ENCODE measurements at regions not wholly inside any gene's neighbourhood (a gene's known extent, or its start where the extent isn't known, plus 50 kb on each side); places are given as distances from the start of the nearest gene placed in this dataset.

DNA sequence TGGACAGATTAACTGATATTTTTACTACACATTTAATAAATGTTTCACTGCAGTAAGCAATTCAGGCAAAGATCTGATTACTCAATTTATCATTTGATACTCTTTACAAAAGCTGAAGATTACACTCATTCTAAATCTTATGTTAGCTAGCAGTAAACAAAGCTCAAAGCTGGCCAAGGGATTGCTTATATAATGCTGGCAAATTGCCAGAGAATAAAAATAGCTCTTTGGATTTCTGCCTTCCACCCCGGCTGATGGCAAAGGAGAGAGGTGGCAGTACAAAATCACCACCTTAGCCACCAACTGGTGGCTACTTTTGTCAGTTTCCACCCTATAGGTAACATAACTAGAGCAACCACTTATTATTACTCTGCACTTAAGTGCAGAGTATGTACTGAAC is 320.5 kb downstream of the FSIP2 start:
- DNase-seq (ENCODE audit: low read depth, low spot score): no peak

DNA sequence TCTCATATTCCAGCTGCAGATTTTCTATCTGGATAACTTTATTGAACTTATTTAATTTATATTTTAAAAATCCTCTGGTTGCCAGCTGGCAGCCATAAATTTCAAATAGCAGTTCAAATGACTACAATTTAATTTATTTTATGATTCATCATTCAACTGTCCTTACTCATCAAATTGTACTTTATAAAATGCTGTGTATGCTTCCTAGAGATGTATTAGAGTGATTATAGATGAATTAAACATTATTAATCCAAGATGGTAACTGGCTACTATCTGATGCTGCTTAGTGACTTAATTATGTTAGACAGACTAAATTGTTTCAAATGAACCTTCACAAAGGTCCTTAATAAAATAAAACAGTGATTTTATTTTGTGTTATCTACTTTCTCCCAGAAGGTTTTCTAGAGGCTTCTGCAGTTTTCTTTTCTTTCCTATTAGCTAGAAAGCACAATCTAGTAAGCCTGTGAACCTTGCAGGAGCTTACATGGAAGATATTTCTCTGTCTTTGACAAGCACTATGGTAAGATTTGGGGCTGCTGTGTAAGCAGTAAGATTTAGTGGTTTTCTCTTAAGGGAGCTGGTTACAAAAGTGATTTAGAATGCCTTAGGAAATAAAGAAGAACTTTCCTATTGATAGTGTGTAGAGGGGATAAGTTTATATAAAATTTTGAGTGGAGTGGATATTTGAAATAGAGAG is 322.3 kb downstream of the FSIP2 start:
- Histone ChIP-seq H3K4me3 (ENCODE audit: low read depth in 2 of 2, low read length in 2 of 2) (no peak overlapping the region), H3K27me3 (ENCODE audit: control insufficient read depth, insufficient read depth, low read length) (no peaks in the 10 kb centered on the region), H3K9me3 (ENCODE audit: control insufficient read depth, insufficient read depth, low read depth, low read length) (no peaks in the 10 kb centered on the region), H3K36me3 (ENCODE audit: control insufficient read depth, insufficient read depth, low read length) (no peaks in the 10 kb centered on the region), H3K27ac (ENCODE audit: low read length) (no peak overlapping the region), H3K4me1 (ENCODE audit: control insufficient read depth, insufficient read depth, low read length) (no peaks in the 10 kb centered on the region)
- no peak for DNase-seq (ENCODE audit: low read depth, low spot score)
- TF ChIP-seq, protein P1, sequence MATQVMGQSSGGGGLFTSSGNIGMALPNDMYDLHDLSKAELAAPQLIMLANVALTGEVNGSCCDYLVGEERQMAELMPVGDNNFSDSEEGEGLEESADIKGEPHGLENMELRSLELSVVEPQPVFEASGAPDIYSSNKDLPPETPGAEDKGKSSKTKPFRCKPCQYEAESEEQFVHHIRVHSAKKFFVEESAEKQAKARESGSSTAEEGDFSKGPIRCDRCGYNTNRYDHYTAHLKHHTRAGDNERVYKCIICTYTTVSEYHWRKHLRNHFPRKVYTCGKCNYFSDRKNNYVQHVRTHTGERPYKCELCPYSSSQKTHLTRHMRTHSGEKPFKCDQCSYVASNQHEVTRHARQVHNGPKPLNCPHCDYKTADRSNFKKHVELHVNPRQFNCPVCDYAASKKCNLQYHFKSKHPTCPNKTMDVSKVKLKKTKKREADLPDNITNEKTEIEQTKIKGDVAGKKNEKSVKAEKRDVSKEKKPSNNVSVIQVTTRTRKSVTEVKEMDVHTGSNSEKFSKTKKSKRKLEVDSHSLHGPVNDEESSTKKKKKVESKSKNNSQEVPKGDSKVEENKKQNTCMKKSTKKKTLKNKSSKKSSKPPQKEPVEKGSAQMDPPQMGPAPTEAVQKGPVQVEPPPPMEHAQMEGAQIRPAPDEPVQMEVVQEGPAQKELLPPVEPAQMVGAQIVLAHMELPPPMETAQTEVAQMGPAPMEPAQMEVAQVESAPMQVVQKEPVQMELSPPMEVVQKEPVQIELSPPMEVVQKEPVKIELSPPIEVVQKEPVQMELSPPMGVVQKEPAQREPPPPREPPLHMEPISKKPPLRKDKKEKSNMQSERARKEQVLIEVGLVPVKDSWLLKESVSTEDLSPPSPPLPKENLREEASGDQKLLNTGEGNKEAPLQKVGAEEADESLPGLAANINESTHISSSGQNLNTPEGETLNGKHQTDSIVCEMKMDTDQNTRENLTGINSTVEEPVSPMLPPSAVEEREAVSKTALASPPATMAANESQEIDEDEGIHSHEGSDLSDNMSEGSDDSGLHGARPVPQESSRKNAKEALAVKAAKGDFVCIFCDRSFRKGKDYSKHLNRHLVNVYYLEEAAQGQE (IDR thresholded peaks at IDR 0.05; ENCODE audit: insufficient read depth in 1 of 2, low read depth in 2 of 2, low read length in 1 of 2): no peak
- TF ChIP-seq, protein P2, sequence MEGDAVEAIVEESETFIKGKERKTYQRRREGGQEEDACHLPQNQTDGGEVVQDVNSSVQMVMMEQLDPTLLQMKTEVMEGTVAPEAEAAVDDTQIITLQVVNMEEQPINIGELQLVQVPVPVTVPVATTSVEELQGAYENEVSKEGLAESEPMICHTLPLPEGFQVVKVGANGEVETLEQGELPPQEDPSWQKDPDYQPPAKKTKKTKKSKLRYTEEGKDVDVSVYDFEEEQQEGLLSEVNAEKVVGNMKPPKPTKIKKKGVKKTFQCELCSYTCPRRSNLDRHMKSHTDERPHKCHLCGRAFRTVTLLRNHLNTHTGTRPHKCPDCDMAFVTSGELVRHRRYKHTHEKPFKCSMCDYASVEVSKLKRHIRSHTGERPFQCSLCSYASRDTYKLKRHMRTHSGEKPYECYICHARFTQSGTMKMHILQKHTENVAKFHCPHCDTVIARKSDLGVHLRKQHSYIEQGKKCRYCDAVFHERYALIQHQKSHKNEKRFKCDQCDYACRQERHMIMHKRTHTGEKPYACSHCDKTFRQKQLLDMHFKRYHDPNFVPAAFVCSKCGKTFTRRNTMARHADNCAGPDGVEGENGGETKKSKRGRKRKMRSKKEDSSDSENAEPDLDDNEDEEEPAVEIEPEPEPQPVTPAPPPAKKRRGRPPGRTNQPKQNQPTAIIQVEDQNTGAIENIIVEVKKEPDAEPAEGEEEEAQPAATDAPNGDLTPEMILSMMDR (IDR thresholded peaks at IDR 0.05): no peak
- TF ChIP-seq TCF7L2 (IDR thresholded peaks at IDR 0.05; ENCODE audit: low read depth, low read length): no peak
- TF ChIP-seq POLR2AphosphoS5 (IDR thresholded peaks at IDR 0.05; ENCODE audit: low read depth, low read length): no peak
- TF ChIP-seq SIN3A (IDR thresholded peaks at IDR 0.05; ENCODE audit: borderline replicate concordance, insufficient read depth, low read depth, low read length): no peak
- in situ Hi-C loops (cut with HindIII; ENCODE audit: low pct_unique_long_range_greater_than_20kb, low sequenced_read_pairs) (no loop called here), intact Hi-C loops (cut with micrococcal nuclease; ENCODE audit: unreplicated experiment) (no loop called here)
- BruUV-seq (replicated peaks): no TSS peak
- ChIA-PET POLR2A (no interaction called here), CTCF (no interaction called here)
- ATAC-seq: no peak

More for the DNA sequence above, 320.5 kb downstream of the FSIP2 start:
- intact Hi-C loops (cut with micrococcal nuclease; ENCODE audit: unreplicated experiment) (no loop called here), in situ Hi-C loops (cut with HindIII; ENCODE audit: low pct_unique_long_range_greater_than_20kb, low sequenced_read_pairs) (no loop called here)
- BruUV-seq (replicated peaks): no TSS peak
- no peaks in the 10 kb centered on the region for H3K36me3 ChIP-seq (ENCODE audit: control insufficient read depth, insufficient read depth, low read length)
- ChIA-PET POLR2A (no interaction called here), CTCF (no interaction called here)
- no peak for TF ChIP-seq POLR2AphosphoS5 (IDR thresholded peaks at IDR 0.05; ENCODE audit: low read depth, low read length)
- TF ChIP-seq, protein P2 (IDR thresholded peaks at IDR 0.05): no peak
- no peak for TF ChIP-seq TCF7L2 (IDR thresholded peaks at IDR 0.05; ENCODE audit: low read depth, low read length)
- TF ChIP-seq, protein P1 (IDR thresholded peaks at IDR 0.05; ENCODE audit: insufficient read depth in 1 of 2, low read depth in 2 of 2, low read length in 1 of 2): no peak
- TF ChIP-seq SIN3A (IDR thresholded peaks at IDR 0.05; ENCODE audit: borderline replicate concordance, insufficient read depth, low read depth, low read length): no peak
- H3K27ac ChIP-seq (ENCODE audit: low read length): no peak overlapping the region
- no peak for ATAC-seq
- no peaks in the 10 kb centered on the region for H3K27me3 ChIP-seq (ENCODE audit: control insufficient read depth, insufficient read depth, low read length)
- no peaks in the 10 kb centered on the region for H3K4me1 ChIP-seq (ENCODE audit: control insufficient read depth, insufficient read depth, low read length)
- no peak overlapping the region for H3K4me3 ChIP-seq (ENCODE audit: low read depth in 2 of 2, low read length in 2 of 2)
- H3K9me3 ChIP-seq (ENCODE audit: control insufficient read depth, insufficient read depth, low read depth, low read length): no peaks in the 10 kb centered on the region

Measured in Panc1 (cell line).